Suprapubic skin (tissue), 3 donors: ENCODE measurements at regions not wholly inside any gene's neighbourhood (a gene's known extent, or its start where the extent isn't known, plus 50 kb on each side); places are given as distances from the start of the nearest gene placed in this dataset.

Experiments used
- CTCF ChIP-seq, 2 donors: fragments of 200-600 bp in 1 of 2; fragments of 450-650 bp in 1 of 2; sonication (generic) in 1 of 2; IDR thresholded peaks; one replicate each; pipeline ENCODE4 v1.5.1; 2016 to 2019; ENCODE audit warnings: antibody characterized with exemption in 2 of 2, mild to moderate bottlenecking in 1 of 2, moderate library complexity in 1 of 2
- POLR2A ChIP-seq, 2 donors: fragments of 450-650 bp; IDR thresholded peaks; one replicate each; pipeline ENCODE4 v1.6.1; 2017; ENCODE audit warnings: antibody characterized with exemption in 2 of 2, mild to moderate bottlenecking in 2 of 2, moderate library complexity in 2 of 2

- TF ChIP-seq CTCF (IDR thresholded peaks at IDR 0.05) (no peak), POLR2A (IDR thresholded peaks at IDR 0.05) (no peak)
Observed at GRCh38 chr5:92119110-92119509, 736.0 kb upstream of the ARRDC3 start.
